ENCODE measurements at regions not wholly inside any gene's neighbourhood (a gene's known extent, or its start where the extent isn't known, plus 50 kb on each side); places are given as distances from the start of the nearest gene placed in this dataset.

GRCh38 chr13:75161804-75162203, 320.2 kb downstream of the TBC1D4 start:
- TF ChIP-seq CTCF (IDR thresholded peaks at IDR 0.05; ENCODE audit: low read depth, low read length): no peak

GRCh38 chr13:75160984-75161383, 321.0 kb downstream of the TBC1D4 start:
- no peak overlapping the region for H3K4me3 ChIP-seq (ENCODE audit: low read depth, low read length)
- TF ChIP-seq CTCF (IDR thresholded peaks at IDR 0.05; ENCODE audit: low read depth, low read length): no peak

More at GRCh38 chr13:75161804-75162203, 320.2 kb downstream of the TBC1D4 start:
- no peak overlapping the region for H3K4me3 ChIP-seq (ENCODE audit: low read depth, low read length)

- TF ChIP-seq CTCF (IDR thresholded peaks at IDR 0.05; ENCODE audit: low read depth, low read length): no peak
- H3K4me3 ChIP-seq (ENCODE audit: low read depth, low read length): no peak overlapping the region
Measured at GRCh38 chr13:75154331-75154730, 327.6 kb downstream of the TBC1D4 start.

GRCh38 chr13:75153834-75154233, 328.1 kb downstream of the TBC1D4 start:
- TF ChIP-seq CTCF (IDR thresholded peaks at IDR 0.05; ENCODE audit: low read depth, low read length): no peak

GRCh38 chr13:75153386-75153785, 328.6 kb downstream of the TBC1D4 start:
- TF ChIP-seq CTCF (IDR thresholded peaks at IDR 0.05; ENCODE audit: low read depth, low read length): no peak
- H3K4me3 ChIP-seq (ENCODE audit: low read depth, low read length): no peak overlapping the region

More at GRCh38 chr13:75153834-75154233, 328.1 kb downstream of the TBC1D4 start:
- H3K4me3 ChIP-seq (ENCODE audit: low read depth, low read length): no peak overlapping the region

- TF ChIP-seq CTCF (IDR thresholded peaks at IDR 0.05; ENCODE audit: low read depth, low read length): no peak
- no peak overlapping the region for H3K4me3 ChIP-seq (ENCODE audit: low read depth, low read length)
Measured at GRCh38 chr13:75151081-75151643, 330.8 kb downstream of the TBC1D4 start.

- TF ChIP-seq CTCF (IDR thresholded peaks at IDR 0.05; ENCODE audit: low read depth, low read length): no peak
Measured at GRCh38 chr13:75149776-75150175, 332.2 kb downstream of the TBC1D4 start.

More at GRCh38 chr13:75149776-75150175, 332.2 kb downstream of the TBC1D4 start:
- no peak overlapping the region for H3K4me3 ChIP-seq (ENCODE audit: low read depth, low read length)
